OCI-LY7 (cell line): ENCODE measurements at regions not wholly inside any gene's neighbourhood (a gene's known extent, or its start where the extent isn't known, plus 50 kb on each side); places are given as distances from the start of the nearest gene placed in this dataset.

Source experiments
- CTCF ChIP-seq: fragments of 200-600 bp; sonication (generic); conservative IDR thresholded peaks from 2 replicates; pipeline ENCODE4 v1.5.1; 2014; ENCODE audit warnings: mild to moderate bottlenecking, antibody characterized with exemption, low read length, moderate library complexity, mixed read lengths
- EZH2phosphoT487 ChIP-seq: fragments of 200-600 bp; sonication (generic); IDR thresholded peaks from 2 replicates; pipeline ENCODE4 v1.6.1; 2018; ENCODE audit warnings: low read depth, borderline replicate concordance, mild to moderate bottlenecking, mixed run types, antibody characterized with exemption, low read length, moderate library complexity, mixed read lengths

- TF ChIP-seq CTCF (no peak), EZH2phosphoT487 (no peak)
Measured at GRCh38 chr9:107639426-107639825, 149.9 kb upstream of the KLF4 start.
